ENCODE measurements at regions not wholly inside any gene's neighbourhood (a gene's known extent, or its start where the extent isn't known, plus 50 kb on each side); places are given as distances from the start of the nearest gene placed in this dataset.
"Not testable (repeated sequence)": the region's sequence is repeated elsewhere in the genome, so short reads cannot be mapped to it uniquely, and the experiment has no call there.

DNA sequence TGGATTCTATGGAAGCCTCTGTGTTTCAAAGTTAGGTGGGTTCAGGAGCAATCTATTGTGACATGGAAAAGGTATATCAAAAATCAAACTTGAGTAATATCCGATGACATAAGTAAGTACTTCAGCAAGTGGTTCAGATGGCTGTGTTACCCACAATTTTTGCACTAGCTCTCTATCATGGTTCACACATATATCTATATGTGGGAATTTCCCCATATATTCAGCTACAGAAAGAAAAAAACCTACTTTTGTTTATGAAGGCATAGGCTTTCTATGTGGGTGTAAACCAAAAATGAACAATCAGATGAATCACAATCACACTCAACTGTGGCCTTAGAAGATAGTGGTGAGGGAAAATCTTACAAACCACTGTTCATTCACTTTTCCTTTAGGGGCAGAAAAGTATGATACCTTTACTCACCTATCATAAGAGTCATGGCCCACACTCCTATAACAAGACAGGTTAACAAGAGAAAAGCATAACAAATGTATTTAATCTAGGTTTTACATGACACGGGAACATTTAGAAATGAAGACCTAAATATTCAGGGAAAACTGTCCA is 449.6 kb upstream of the HTR1E start:
- H3K4me3 ChIP-seq (ENCODE audit: control insufficient read depth, low read depth, low read length): no peak overlapping the region
- TF ChIP-seq, protein P1, sequence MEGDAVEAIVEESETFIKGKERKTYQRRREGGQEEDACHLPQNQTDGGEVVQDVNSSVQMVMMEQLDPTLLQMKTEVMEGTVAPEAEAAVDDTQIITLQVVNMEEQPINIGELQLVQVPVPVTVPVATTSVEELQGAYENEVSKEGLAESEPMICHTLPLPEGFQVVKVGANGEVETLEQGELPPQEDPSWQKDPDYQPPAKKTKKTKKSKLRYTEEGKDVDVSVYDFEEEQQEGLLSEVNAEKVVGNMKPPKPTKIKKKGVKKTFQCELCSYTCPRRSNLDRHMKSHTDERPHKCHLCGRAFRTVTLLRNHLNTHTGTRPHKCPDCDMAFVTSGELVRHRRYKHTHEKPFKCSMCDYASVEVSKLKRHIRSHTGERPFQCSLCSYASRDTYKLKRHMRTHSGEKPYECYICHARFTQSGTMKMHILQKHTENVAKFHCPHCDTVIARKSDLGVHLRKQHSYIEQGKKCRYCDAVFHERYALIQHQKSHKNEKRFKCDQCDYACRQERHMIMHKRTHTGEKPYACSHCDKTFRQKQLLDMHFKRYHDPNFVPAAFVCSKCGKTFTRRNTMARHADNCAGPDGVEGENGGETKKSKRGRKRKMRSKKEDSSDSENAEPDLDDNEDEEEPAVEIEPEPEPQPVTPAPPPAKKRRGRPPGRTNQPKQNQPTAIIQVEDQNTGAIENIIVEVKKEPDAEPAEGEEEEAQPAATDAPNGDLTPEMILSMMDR (IDR thresholded peaks at IDR 0.05; ENCODE audit: control insufficient read depth, insufficient read depth, low read depth, low read length, missing control alignments): no peak
- no peak for DNase-seq (ENCODE audit: low read depth)

DNA sequence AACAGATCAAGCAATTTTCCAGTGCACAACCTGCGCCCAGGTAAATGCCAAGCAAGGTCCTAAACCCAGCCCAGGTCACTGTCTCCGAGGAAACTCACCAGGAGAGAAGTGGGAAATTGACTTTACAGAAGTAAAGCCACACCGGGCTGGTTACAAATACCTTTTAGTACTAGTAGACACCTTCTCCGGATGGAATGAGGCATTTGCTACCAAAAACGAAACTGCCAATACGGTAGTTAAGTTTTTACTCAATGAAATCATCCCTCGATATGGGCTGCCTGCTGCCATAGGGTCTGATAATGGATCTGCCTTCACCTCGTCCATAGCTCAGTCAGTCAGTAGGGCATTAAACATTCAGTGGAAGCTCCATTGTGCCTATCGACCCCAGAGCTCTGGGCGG is 459.0 kb upstream of the HTR1E start:
- DNase-seq (ENCODE audit: low read depth): not testable (repeated sequence)

DNA sequence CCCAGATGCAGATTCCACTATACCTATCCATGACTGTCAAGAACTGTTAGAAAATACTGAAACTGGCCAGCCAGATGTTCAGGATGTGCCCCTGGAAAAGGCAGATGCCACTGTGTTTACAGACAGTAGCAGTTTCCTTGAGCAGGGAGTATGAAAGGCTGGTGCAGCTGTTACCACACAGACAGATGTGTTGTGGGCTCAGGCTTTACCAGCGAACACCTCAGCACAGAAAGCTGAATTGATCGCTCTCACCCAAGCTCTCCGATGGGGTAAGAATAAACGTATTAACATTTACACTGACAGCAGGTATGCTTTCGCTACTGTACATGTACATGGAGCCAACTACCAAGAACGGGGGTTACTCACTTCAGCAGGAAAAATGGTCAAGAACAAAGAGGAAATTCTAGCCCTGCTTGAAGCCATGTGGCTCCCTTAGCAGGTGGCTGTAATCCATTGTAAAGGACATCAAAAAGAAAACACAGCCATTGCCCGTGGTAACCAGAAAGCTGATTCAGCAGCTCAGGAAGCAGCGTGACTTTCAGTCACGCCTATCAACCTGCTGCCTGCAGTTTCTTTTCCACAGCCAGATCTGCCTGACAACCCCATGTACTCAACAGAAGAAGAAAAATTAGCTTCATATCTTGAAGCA is 459.7 kb upstream of the HTR1E start:
- DNase-seq (ENCODE audit: low read depth): no peak
- TF ChIP-seq, protein P1 (IDR thresholded peaks at IDR 0.05; ENCODE audit: control insufficient read depth, insufficient read depth, low read depth, low read length, missing control alignments): no peak
- H3K4me3 ChIP-seq (ENCODE audit: control insufficient read depth, low read depth, low read length): no peak overlapping the region

More for the DNA sequence above, 459.0 kb upstream of the HTR1E start:
- not testable (repeated sequence) for H3K4me3 ChIP-seq (ENCODE audit: control insufficient read depth, low read depth, low read length)

DNA sequence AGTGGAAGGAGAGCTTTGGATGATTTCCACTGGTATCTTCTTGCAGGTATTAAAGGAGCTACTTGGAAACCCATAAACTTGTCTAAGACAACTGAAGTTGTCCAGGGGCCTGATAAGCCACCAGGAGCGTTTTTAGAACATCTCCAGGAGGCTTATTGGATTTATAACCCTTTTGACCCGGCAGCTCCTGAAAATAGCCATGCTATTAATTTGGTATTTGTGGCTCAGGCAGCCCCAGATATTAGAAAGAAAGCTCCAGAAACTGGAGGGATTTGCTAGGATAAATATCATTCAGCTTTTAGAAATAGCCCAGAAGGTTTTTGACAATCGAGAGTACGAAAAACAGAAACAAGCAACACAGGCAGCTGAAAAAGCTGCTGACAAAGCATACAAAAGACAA is 461.0 kb upstream of the HTR1E start:
- DNase-seq (ENCODE audit: low read depth): no peak
- TF ChIP-seq, protein P1 (IDR thresholded peaks at IDR 0.05; ENCODE audit: control insufficient read depth, insufficient read depth, low read depth, low read length, missing control alignments): no peak
- no peak overlapping the region for H3K4me3 ChIP-seq (ENCODE audit: control insufficient read depth, low read depth, low read length)

DNA sequence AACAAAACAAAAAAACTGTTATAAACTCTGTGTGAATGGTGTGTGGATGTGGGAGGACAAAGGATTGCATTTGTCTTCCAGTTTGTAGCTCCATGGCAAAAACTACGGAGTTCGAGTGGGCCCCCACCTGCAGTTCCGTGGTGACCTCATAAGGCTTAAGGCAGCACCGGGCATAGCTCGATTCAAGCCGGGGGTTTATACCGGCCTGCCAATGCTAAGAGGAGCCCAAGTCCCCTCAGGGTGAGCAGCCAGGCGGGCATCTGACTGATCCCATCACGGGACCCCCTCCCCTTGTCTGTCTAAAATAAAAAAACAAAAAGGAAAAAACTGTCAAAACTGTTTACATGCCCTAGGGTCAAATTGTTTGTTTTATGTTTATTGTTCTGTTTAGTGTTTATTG is 463.2 kb upstream of the HTR1E start:
- no peak for DNase-seq (ENCODE audit: low read depth)
- H3K4me3 ChIP-seq (ENCODE audit: control insufficient read depth, low read depth, low read length): no peak overlapping the region
- TF ChIP-seq, protein P1 (IDR thresholded peaks at IDR 0.05; ENCODE audit: control insufficient read depth, insufficient read depth, low read depth, low read length, missing control alignments): no peak

DNA sequence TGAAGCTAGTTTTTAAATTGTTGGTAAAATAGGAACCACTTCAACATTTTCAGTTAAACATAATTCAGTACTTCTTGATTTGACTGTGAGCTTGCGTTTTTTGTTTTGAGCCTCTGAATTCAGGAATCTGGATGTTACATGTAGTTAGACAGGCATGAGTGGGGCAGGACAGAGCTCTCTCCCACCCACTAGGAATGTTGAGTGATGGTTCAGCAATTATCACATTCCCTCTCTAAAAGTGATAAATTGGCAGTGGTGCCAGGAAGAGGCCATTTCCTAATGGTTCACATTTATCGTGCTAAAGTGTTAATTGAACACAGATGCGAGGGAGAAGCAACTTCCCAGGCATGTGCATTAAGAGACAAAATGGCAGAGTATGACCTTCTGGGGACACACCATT is 465.5 kb upstream of the HTR1E start:
- no peak overlapping the region for H3K4me3 ChIP-seq (ENCODE audit: control insufficient read depth, low read depth, low read length)
- DNase-seq (ENCODE audit: low read depth): no peak
- TF ChIP-seq, protein P1 (IDR thresholded peaks at IDR 0.05; ENCODE audit: control insufficient read depth, insufficient read depth, low read depth, low read length, missing control alignments): no peak

DNA sequence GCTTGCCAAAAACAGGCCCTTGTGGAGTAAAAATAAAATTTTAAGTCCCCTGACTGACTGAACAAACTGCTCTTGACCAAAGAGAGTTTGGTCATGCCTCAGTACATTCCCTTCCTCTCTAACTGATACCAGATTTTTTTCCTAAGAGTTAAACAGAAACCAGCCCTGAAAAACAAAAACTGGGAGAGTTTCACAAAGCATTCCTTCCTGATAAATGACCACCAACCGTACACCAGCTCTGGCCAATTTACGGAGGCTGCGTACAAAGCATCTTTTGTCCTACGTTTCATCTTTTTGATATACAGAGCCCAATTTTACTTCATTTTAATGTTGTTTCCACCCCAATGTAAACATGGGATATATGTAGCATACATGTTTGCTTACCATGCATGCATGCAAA is 477.4 kb upstream of the HTR1E start:
- DNase-seq (ENCODE audit: low read depth): no peak
- H3K4me3 ChIP-seq (ENCODE audit: control insufficient read depth, low read depth, low read length): no peak overlapping the region
- TF ChIP-seq, protein P1 (IDR thresholded peaks at IDR 0.05; ENCODE audit: control insufficient read depth, insufficient read depth, low read depth, low read length, missing control alignments): no peak

All from AG09309 (cell line).